Thyroid gland (tissue), 4 donors: ENCODE measurements at regions not wholly inside any gene's neighbourhood (a gene's known extent, or its start where the extent isn't known, plus 50 kb on each side); places are given as distances from the start of the nearest gene placed in this dataset.

Experiments
- CTCF ChIP-seq, 6 experiments: fragments of 200-600 bp in 3 of 6; fragments of 450-650 bp in 3 of 6; sonication (generic) in 3 of 6; IDR thresholded peaks; one replicate each; pipeline ENCODE4 v1.5.1; 2016 to 2019; ENCODE audit warnings: antibody characterized with exemption in 6 of 6, mild to moderate bottlenecking in 2 of 6, inconsistent platforms in 1 of 6, moderate library complexity in 1 of 6
- POLR2A ChIP-seq, 2 donors: fragments of 450-650 bp; IDR thresholded peaks; one replicate each; pipeline ENCODE4 v1.6.1; 2017; ENCODE audit warnings: antibody characterized with exemption in 2 of 2, mild to moderate bottlenecking in 2 of 2, moderate library complexity in 1 of 2

GRCh38 chr7:112640685-112641084 is 149.5 kb downstream of the TMEM168 start:
- TF ChIP-seq CTCF (IDR thresholded peaks at IDR 0.05) = no peak
- TF ChIP-seq POLR2A (IDR thresholded peaks at IDR 0.05) = no peak
